Large intestine (tissue), 3 donors: ENCODE measurements at regions not wholly inside any gene's neighbourhood (a gene's known extent, or its start where the extent isn't known, plus 50 kb on each side); places are given as distances from the start of the nearest gene placed in this dataset.

Experiments used
- DNase-seq, 2 donors: peaks; one replicate each; pipeline versions ENCODE4 v3.0.0 to v3.0.0-alpha.2; 2013
- H3K27ac ChIP-seq: one replicate; pipeline ENCODE4 v1.5.1; 2013; ENCODE audit warnings: low read length
- H3K27me3 ChIP-seq: 2 replicates; pipeline ENCODE4 v1.6.1; 2013; ENCODE audit warnings: low read length; ENCODE audit not compliant: control insufficient read depth, insufficient read depth
- H3K36me3 ChIP-seq: 2 replicates; pipeline ENCODE4 v1.6.1; 2013; ENCODE audit warnings: low read length; ENCODE audit not compliant: control insufficient read depth, insufficient read depth
- H3K4me1 ChIP-seq: one replicate; pipeline ENCODE4 v1.6.1; 2013; ENCODE audit warnings: low read length; ENCODE audit not compliant: control insufficient read depth, insufficient read depth
- H3K4me3 ChIP-seq: one replicate; pipeline ENCODE4 v1.5.1; 2013; ENCODE audit warnings: low read length
- H3K9me3 ChIP-seq: one replicate; pipeline ENCODE4 v1.6.1; 2013; ENCODE audit warnings: mild to moderate bottlenecking, low read depth, low read length, moderate library complexity; ENCODE audit not compliant: control insufficient read depth
- WGBS: methylation state at CpG from one replicate; pipeline ENCODE4 v1.1.5; 2013; ENCODE audit warnings: low lambda C conversion rate; ENCODE audit not compliant: insufficient coverage; 5-methylcytosine and 5-hydroxymethylcytosine counted together

- no peak for DNase-seq
- no peaks in the 10 kb centered on the region for H3K36me3 ChIP-seq
- no peaks in the 10 kb centered on the region for H3K9me3 ChIP-seq
- H3K4me3 ChIP-seq: no peak overlapping the region
- no peaks in the 10 kb centered on the region for H3K4me1 ChIP-seq
- H3K27ac ChIP-seq: no peak overlapping the region
- H3K27me3 ChIP-seq: no peaks in the 10 kb centered on the region
These were observed 160.1 kb downstream of the TBX15 start for GRCh38 chr1:118828038-118828437.

DNA sequence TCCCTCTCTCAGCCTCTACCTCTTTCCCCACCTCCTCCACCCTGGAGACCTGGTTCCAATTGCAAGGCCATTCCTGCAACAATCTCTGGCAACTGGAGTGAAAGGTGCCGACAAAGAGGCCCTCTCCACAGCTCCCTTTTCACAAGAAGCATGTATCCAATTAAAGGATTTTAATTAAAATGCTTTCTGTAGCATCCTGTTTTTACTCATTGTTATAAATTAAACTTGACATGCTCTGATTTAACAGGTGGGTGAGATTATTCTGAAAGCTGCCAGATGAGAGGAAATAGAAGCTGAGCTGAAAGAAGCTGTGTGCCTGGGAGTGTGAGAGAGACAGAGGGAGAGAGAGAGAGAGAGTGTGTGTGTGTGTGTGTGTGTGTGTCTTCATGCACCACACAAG lies 160.5 kb downstream of the TBX15 start:
- no peak for DNase-seq
- H3K4me1 ChIP-seq: no peaks in the 10 kb centered on the region
- no peaks in the 10 kb centered on the region for H3K36me3 ChIP-seq
- H3K9me3 ChIP-seq: no peaks in the 10 kb centered on the region
- H3K27ac ChIP-seq: no peak overlapping the region
- no CpG with 5 or more reads among the region's 1 CpG for WGBS
- no peak overlapping the region for H3K4me3 ChIP-seq
- H3K27me3 ChIP-seq: no peaks in the 10 kb centered on the region

DNA sequence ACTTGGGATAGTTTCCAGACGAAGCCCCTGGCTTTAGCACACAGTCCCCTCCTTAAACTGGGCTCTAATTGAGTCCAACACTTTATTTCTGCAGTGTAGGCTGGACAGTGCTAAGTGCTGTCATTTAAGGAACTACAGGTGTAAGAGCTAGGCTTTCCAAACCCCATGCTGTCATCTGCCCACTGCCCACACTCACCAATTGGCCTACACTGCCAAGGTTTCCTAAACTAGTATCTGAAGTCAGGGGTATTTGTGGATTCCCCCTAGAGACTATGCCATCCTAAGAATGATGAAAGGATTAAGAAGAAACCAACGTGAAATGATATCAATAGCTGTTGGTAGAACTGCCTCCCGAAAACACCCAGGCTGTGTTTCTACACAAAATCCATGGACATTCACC lies 160.9 kb downstream of the TBX15 start:
- WGBS: no CpG with 5 or more reads among the region's 3 CpGs
- H3K27ac ChIP-seq: no peak overlapping the region
- H3K36me3 ChIP-seq: no peaks in the 10 kb centered on the region
- no peak overlapping the region for H3K4me3 ChIP-seq
- H3K4me1 ChIP-seq: no peaks in the 10 kb centered on the region
- no peaks in the 10 kb centered on the region for H3K9me3 ChIP-seq
- DNase-seq: no peak
- no peaks in the 10 kb centered on the region for H3K27me3 ChIP-seq

DNA sequence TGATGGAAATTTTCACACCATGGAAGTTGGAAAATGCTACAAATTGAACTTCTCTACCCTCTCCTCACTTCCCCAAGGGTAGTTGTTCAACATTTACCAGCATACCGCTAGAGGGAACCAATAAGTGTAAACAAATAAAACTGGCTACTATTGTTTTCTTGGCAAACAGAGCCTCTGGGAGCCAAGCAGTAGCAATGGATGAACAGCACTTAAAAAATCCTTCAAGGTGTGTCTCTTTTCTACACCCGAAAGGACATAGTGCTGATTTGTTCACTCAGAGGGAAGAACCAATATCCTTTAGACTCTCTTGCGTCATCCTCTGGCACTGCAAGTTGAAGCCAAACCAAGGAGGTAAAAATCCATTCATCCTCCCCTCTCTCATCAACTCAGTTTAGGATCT lies 161.5 kb downstream of the TBX15 start:
- Histone ChIP-seq H3K4me1 (no peaks in the 10 kb centered on the region), H3K27me3 (no peaks in the 10 kb centered on the region), H3K4me3 (no peak overlapping the region), H3K9me3 (no peaks in the 10 kb centered on the region), H3K36me3 (no peaks in the 10 kb centered on the region), H3K27ac (no peak overlapping the region)
- 67% methylated on average over 2 of the region's 3 CpGs for WGBS
- no peak for DNase-seq

DNA sequence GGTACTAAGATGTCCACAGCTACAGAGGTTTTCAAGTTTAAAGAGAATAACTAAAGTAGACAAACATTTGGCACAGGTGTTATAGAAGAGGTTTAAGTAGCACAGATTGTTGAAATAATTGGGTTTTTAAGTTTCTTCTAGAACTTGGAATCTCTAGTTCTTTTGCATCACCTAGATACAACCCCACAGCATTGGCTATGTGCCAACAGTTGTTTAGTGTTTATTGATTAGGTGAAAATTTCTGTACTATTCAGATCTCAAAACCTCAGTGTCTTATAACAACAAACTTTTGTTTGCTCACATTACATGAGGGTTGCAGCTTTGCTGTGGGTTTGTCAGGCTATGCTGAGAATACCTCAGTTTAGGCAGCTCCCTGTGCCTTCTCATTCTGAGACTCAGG lies 162.5 kb downstream of the TBX15 start:
- no peak for DNase-seq
- H3K9me3 ChIP-seq: no peaks in the 10 kb centered on the region
- H3K4me1 ChIP-seq: no peaks in the 10 kb centered on the region
- H3K36me3 ChIP-seq: no peaks in the 10 kb centered on the region
- H3K27me3 ChIP-seq: no peaks in the 10 kb centered on the region
- H3K27ac ChIP-seq: no peak overlapping the region
- H3K4me3 ChIP-seq: no peak overlapping the region

GRCh38 chr1:118821801-118822200 lies 166.3 kb downstream of the TBX15 start:
- DNase-seq: no peak
- Histone ChIP-seq H3K9me3 (no peaks in the 10 kb centered on the region), H3K4me3 (no peak overlapping the region), H3K27me3 (no peaks in the 10 kb centered on the region), H3K36me3 (no peaks in the 10 kb centered on the region), H3K27ac (no peak overlapping the region), H3K4me1 (no peaks in the 10 kb centered on the region)
- WGBS: 40% methylated on average over 1 of the region's 2 CpGs

DNA sequence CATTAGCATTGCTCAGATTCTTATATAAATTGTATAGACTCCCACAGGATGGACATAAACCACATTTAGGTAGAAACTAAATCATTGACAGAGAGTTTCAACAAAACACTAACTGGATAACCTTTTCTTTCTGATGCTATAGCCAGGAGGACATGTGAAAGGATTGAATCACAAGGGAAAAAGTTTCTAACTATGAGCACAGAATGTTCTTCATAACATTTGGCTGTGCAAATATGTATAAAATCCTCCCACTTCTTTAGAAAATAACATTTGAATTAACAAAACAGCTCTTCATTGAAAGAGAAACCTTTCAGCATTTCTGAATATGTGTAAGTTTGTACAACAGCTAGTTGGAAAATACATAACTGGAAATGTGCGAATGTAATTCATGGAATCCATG lies 167.3 kb downstream of the TBX15 start:
- no peaks in the 10 kb centered on the region for H3K27me3 ChIP-seq
- no peaks in the 10 kb centered on the region for H3K9me3 ChIP-seq
- no peaks in the 10 kb centered on the region for H3K4me1 ChIP-seq
- no peak overlapping the region for H3K27ac ChIP-seq
- WGBS: 100% methylated on average over 1 of the region's 1 CpG
- no peaks in the 10 kb centered on the region for H3K36me3 ChIP-seq
- DNase-seq: no peak
- no peak overlapping the region for H3K4me3 ChIP-seq

DNA sequence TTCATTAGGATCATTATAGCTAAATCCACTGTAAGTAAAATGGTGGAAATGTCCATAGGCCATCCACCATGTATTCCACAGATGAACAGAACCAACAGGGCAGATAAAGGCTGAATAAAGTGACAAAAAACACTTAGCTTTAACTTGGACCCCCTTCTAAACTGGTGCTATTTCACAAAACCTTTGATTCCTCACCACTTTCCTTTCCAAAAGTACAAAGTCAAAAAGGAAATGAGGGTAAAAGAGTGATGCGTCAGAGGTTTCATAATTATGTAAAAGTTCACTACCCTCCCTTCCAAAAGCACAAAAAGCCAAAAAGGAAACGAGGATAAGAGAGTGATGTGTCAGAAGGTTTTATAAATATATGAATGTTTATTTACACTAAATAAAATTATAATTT lies 172.2 kb downstream of the TBX15 start:
- no peak for DNase-seq
- H3K9me3 ChIP-seq: no peaks in the 10 kb centered on the region
- H3K36me3 ChIP-seq: no peaks in the 10 kb centered on the region
- H3K4me3 ChIP-seq: no peak overlapping the region
- H3K27me3 ChIP-seq: no peaks in the 10 kb centered on the region
- no peak overlapping the region for H3K27ac ChIP-seq
- H3K4me1 ChIP-seq: no peaks in the 10 kb centered on the region
- WGBS: 90% methylated on average over 2 of the region's 2 CpGs

- Histone ChIP-seq H3K36me3 (no peaks in the 10 kb centered on the region), H3K27ac (no peak overlapping the region), H3K9me3 (no peaks in the 10 kb centered on the region), H3K4me3 (no peak overlapping the region), H3K27me3 (no peaks in the 10 kb centered on the region), H3K4me1 (no peaks in the 10 kb centered on the region)
- WGBS: 100% methylated on average over 2 of the region's 4 CpGs
- no peak for DNase-seq
These were observed 175.6 kb downstream of the TBX15 start for GRCh38 chr1:118812555-118812954.

DNA sequence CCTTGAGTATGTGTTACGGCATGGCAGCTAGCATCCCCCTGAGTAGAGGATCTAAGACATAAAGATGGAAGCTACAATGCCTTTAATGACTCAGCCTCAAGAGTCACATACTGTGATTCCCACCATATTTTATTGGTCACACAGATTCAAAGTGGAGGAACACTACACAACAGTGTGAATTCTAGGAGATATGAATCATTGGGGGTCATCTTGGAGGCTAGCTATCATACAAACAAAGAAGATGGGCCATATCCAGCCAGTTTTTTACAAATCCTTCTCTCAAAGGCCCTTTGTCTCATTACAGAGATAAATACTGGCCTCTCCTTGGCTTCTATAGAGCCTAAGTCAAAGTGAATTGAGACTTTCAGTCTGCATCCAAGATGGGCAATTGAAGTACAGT lies 177.0 kb downstream of the TBX15 start:
- no CpG with 5 or more reads among the region's 1 CpG for WGBS
- Histone ChIP-seq H3K27ac (no peak overlapping the region), H3K4me1 (no peaks in the 10 kb centered on the region), H3K9me3 (no peaks in the 10 kb centered on the region), H3K27me3 (no peaks in the 10 kb centered on the region), H3K4me3 (no peak overlapping the region), H3K36me3 (no peaks in the 10 kb centered on the region)
- no peak for DNase-seq

DNA sequence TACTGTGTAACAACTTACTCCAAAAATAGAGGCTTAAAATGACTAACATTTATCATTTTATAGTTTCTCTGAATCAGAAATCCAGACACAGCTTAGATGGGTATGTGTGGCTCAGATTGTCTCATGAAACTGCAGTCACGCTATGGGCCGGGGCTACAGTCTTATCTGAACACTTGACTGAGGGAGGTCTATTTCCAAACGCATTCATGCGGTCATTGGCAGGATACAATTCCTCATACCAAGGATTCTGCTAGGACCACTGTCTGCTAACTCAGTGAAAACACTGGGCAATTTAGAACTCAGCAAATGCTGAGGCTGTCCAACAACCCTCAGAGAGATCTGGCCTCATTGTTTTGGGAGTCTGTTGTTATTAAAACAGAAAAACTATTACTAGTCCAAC lies 178.6 kb downstream of the TBX15 start:
- H3K4me1 ChIP-seq: no peaks in the 10 kb centered on the region
- H3K4me3 ChIP-seq: no peak overlapping the region
- DNase-seq: no peak
- H3K9me3 ChIP-seq: no peaks in the 10 kb centered on the region
- H3K27me3 ChIP-seq: no peaks in the 10 kb centered on the region
- H3K27ac ChIP-seq: no peak overlapping the region
- no CpG with 5 or more reads among the region's 4 CpGs for WGBS
- no peaks in the 10 kb centered on the region for H3K36me3 ChIP-seq
